22Rv1 (cell line): ENCODE measurements at regions not wholly inside any gene's neighbourhood (a gene's known extent, or its start where the extent isn't known, plus 50 kb on each side); places are given as distances from the start of the nearest gene placed in this dataset.

Experiments
- H3K27ac ChIP-seq: fragments of 450-650 bp; 2 replicates; pipeline ENCODE4 v1.5.1; 2017
- CTCF ChIP-seq: fragments of 450-650 bp; IDR thresholded peaks from 2 replicates; pipeline ENCODE4 v1.5.1; 2017; ENCODE audit warnings: mild to moderate bottlenecking
- ZFX ChIP-seq: fragments of 450-650 bp; IDR thresholded peaks from 2 replicates; pipeline ENCODE4 v1.6.1; 2017; ENCODE audit warnings: antibody characterized with exemption, borderline replicate concordance

- H3K27ac ChIP-seq = no peak overlapping the region
- TF ChIP-seq CTCF (no peak), ZFX (no peak)
Measured at GRCh38 chr7:84848219-84848973, 338.5 kb downstream of the SEMA3D start.

DNA sequence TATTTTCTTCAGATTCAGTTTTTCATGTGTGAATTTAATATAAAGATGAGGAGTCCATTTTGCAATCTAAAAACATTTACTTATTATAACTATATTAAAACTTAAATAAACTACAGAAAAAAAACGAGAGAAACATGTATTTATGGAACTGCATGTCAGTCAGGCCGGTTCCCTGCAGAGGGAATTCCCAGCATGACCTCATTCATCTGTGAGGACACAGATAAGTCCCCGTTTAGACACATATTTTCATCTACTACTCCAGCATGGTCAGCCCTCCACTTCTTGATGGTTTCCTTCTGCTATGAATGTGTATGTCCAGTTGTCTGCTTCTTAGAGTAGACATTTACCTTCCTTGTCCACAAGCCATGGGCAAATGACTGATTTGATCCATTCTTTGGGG is 339.1 kb downstream of the SEMA3D start:
- TF ChIP-seq ZFX = no peak
- TF ChIP-seq CTCF = no peak

DNA sequence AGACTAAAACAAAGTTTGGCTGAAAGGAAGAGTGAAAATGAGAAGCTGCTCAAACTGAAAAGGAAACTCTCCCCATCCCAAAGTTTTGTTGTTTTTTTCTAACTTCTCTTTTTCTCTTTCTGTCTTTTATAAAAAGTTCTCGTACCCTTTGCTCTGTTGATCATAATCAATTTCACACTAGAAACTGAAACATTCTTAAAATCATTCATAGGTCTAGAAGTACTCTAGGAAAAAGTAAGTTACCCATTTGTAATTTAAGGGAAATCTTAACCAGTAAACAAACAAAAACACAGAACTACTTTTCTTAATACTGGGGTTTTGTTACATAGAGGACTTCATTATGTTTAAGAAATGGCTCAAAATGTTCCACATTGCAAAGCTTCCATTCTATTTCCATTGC is 339.8 kb downstream of the SEMA3D start:
- no peak overlapping the region for H3K27ac ChIP-seq
- TF ChIP-seq ZFX (no peak), CTCF (no peak)

More for the DNA sequence above, 339.1 kb downstream of the SEMA3D start:
- H3K27ac ChIP-seq = no peak overlapping the region

GRCh38 chr7:84845971-84846370 is 340.9 kb downstream of the SEMA3D start:
- H3K27ac ChIP-seq = no peak overlapping the region
- no peak for TF ChIP-seq CTCF
- TF ChIP-seq ZFX = no peak

- no peak for TF ChIP-seq ZFX
- no peak for TF ChIP-seq CTCF
- no peak overlapping the region for H3K27ac ChIP-seq
Measured at GRCh38 chr7:84844771-84845170, 342.1 kb downstream of the SEMA3D start.

DNA sequence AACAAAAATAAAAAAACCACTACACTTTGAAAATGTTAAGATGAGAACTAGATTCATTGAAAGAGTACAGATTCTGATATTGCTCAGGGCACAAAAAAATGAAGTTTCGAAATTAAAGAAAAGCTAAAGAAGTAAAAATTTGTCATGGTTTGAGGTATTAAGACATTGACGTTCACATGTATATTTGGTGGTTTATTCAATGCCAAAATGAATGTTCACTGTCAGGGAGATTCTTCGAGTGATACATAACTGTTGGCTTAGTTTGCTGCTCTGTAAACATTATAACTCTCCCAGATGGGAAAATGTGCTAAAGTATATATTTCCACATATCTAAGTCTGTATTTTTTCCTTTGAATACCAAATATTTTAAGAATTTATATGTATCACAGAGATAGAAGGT is 345.0 kb downstream of the SEMA3D start:
- TF ChIP-seq ZFX = no peak
- no peak for TF ChIP-seq CTCF
- no peak overlapping the region for H3K27ac ChIP-seq

DNA sequence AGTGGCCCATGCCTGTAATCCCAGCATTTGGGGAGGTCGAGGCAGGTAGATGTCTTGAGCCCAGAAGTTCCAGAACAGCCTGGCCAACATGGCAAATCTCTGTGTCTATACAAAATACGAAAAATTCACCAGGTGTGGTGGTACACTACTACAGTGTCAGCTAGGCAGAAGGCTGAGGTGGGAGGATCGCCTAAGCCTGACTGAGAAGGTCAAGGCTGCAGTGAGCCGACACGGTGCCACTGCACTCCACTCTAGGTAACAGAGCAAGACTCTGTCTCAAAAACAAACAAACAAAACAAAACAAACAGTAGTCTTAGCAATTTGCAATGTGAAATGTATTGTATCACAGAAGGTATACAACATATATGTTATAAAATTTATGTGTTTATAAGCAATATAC is 348.0 kb downstream of the SEMA3D start:
- no peak for TF ChIP-seq ZFX
- no peak for TF ChIP-seq CTCF

More for the DNA sequence above, 348.0 kb downstream of the SEMA3D start:
- no peak overlapping the region for H3K27ac ChIP-seq
